GM12878 (cell line): ENCODE measurements at regions not wholly inside any gene's neighbourhood (a gene's known extent, or its start where the extent isn't known, plus 50 kb on each side); places are given as distances from the start of the nearest gene placed in this dataset.
A peak's percentile ranks its signal among the peaks of the same experiment; 100 is the strongest.

Experiments used
- ATAC-seq: fragments of 200-7000 bp; cut with Tn5 transposase; 3 replicates; pipeline ENCODE4 v1.9.1; 2020; ENCODE audit warnings: mild to moderate bottlenecking, moderate library complexity
- BruUV-seq: library from RNA; stranded (reverse); fragments of 400-500 nt; replicated peaks from 2 replicates; lab custom pipeline; 2021; lab: Mats Ljungman, UMichigan
- CTCF ChIA-PET: fragments of 300-600 bp; sonication (Branson Sonifier 250); formaldehyde crosslinking; extraction: SDS; loops from one replicate; lab custom pipeline; 2021; ENCODE audit warnings: inconsistent platforms; lab: Yijun Ruan, JAX
- POLR2A ChIA-PET: fragments of 350-600 bp; formaldehyde crosslinking; extraction: SDS; loops from one replicate; lab custom pipeline; 2021; ENCODE audit warnings: inconsistent platforms; lab: Charles Lee
- RAD21 ChIA-PET: fragments of 300-600 bp; sonication (Branson Sonifier 250); formaldehyde crosslinking; loops from one replicate; lab custom pipeline; 2023; ENCODE audit warnings: antibody characterized with exemption; ENCODE audit not compliant: unreplicated experiment; lab: Charles Lee
- SMC1A ChIA-PET: fragments of 300-600 bp; sonication (Branson Sonifier 250); formaldehyde crosslinking; loops from one replicate; lab custom pipeline; 2023; ENCODE audit not compliant: unreplicated experiment, uncharacterized antibody; lab: Charles Lee
- DNase-seq: peaks from one replicate; pipeline ENCODE4 v3.0.0-alpha.2; 2011; ENCODE audit warnings: low read depth, low spot score
- FAIRE-seq: peaks from 3 replicates; lab custom pipeline; 2011; peaks lifted over from hg19 to GRCh38; lab: Jason Lieb, UNC
- H2AFZ ChIP-seq: 2 replicates; pipeline ENCODE4 v1.6.0; 2011; ENCODE audit warnings: low read depth, low read length, control low read depth; ENCODE audit not compliant: control insufficient read depth
- H3K27ac ChIP-seq: 2 replicates; pipeline ENCODE4 v1.5.1; 2011; ENCODE audit warnings: control low read depth; ENCODE audit not compliant: control insufficient read depth, insufficient read depth
- H3K27me3 ChIP-seq, 2 experiments: replicated peaks in 1 of 2; 2 replicates each; pipeline versions ENCODE4 v1.6.0 to v1.6.1; 2011; ENCODE audit warnings: low read length in 1 of 2; ENCODE audit not compliant: control insufficient read depth in 2 of 2, insufficient read depth in 2 of 2
- H3K36me3 ChIP-seq, 2 experiments: 2 replicates each; pipeline ENCODE4 v1.5.1; 2011; ENCODE audit warnings: low read length in 1 of 2; ENCODE audit not compliant: control insufficient read depth in 2 of 2, insufficient read depth in 2 of 2
- H3K4me1 ChIP-seq: 2 replicates; pipeline ENCODE4 v1.6.1; 2011; ENCODE audit warnings: mild to moderate bottlenecking, low read length, moderate library complexity, mixed read lengths; ENCODE audit not compliant: control insufficient read depth, insufficient read depth
- H3K4me2 ChIP-seq: 2 replicates; pipeline ENCODE4 v1.6.0; 2011; ENCODE audit warnings: control low read depth; ENCODE audit not compliant: control insufficient read depth, insufficient read depth
- H3K4me3 ChIP-seq: fragments of 200-600 bp; sonication (generic); 2 replicates; pipeline ENCODE4 v1.5.1; 2016
- H3K79me2 ChIP-seq: 2 replicates; pipeline ENCODE4 v1.6.0; 2011; ENCODE audit warnings: low read length; ENCODE audit not compliant: control insufficient read depth, insufficient read depth
- H3K9ac ChIP-seq: 2 replicates; pipeline ENCODE4 v1.8.0; 2011; ENCODE audit warnings: low read length, control low read depth, mixed read lengths; ENCODE audit not compliant: control insufficient read depth, insufficient read depth
- H3K9me3 ChIP-seq: replicated peaks from 3 replicates; pipeline ENCODE4 v1.5.1; 2011; ENCODE audit warnings: mild to moderate bottlenecking, low read length; ENCODE audit not compliant: control insufficient read depth, insufficient read depth
- H4K20me1 ChIP-seq: 2 replicates; pipeline ENCODE4 v1.6.0; 2011; ENCODE audit not compliant: control insufficient read depth, insufficient read depth
- CBFB ChIP-seq: IDR thresholded peaks from 2 replicates; pipeline ENCODE4 v1.6.1; 2016; ENCODE audit warnings: antibody characterized with exemption, low read depth
- CBX5 ChIP-seq: sonication (generic); IDR thresholded peaks from 2 replicates; pipeline ENCODE4 v1.6.1; 2016; ENCODE audit warnings: low read depth, moderate library complexity, mild to moderate bottlenecking, inconsistent platforms
- ETV6 ChIP-seq, 2 experiments: fragments of 450-650 bp in 1 of 2; IDR thresholded peaks in 1 of 2; conservative IDR thresholded peaks in 1 of 2; 2 replicates each; pipeline ENCODE4 v1.6.1; 2014; ENCODE audit warnings: antibody characterized with exemption in 1 of 2, borderline replicate concordance in 1 of 2, low read depth in 1 of 2, mild to moderate bottlenecking in 1 of 2, moderate library complexity in 1 of 2
- RAD21 ChIP-seq: IDR thresholded peaks from 2 replicates; pipeline ENCODE4 v1.6.1; 2011; ENCODE audit warnings: mild to moderate bottlenecking, low read depth, low read length, moderate library complexity; ENCODE audit not compliant: insufficient read depth
- SPI1 ChIP-seq: IDR thresholded peaks from 2 replicates; pipeline ENCODE4 v1.6.1; 2011; ENCODE audit warnings: low read depth, mild to moderate bottlenecking, low read length, moderate library complexity, borderline replicate concordance; ENCODE audit not compliant: insufficient read depth
- SREBF1 ChIP-seq: IDR thresholded peaks from 2 replicates; pipeline ENCODE4 v1.6.1; 2012; ENCODE audit warnings: mild to moderate bottlenecking, low read length
- SREBF2 ChIP-seq: IDR thresholded peaks from 2 replicates; pipeline ENCODE4 v1.6.1; 2012; ENCODE audit warnings: mild to moderate bottlenecking, low read length
- SRF ChIP-seq, 2 experiments: IDR thresholded peaks; 2 replicates each; pipeline ENCODE4 v1.6.1; 2011; ENCODE audit warnings: low read depth in 2 of 2, low read length in 2 of 2, mild to moderate bottlenecking in 1 of 2, moderate library complexity in 1 of 2
- ZNF24 ChIP-seq: fragments of 450-650 bp; IDR thresholded peaks from 2 replicates; pipeline ENCODE4 v1.6.1; 2017; ENCODE audit warnings: antibody characterized with exemption, mild to moderate bottlenecking
- ZNF384 ChIP-seq: IDR thresholded peaks from 2 replicates; pipeline ENCODE4 v1.6.1; 2012; ENCODE audit warnings: low read depth, mild to moderate bottlenecking, low read length, improper control_type of control experiment, borderline replicate concordance
- ZNF622 ChIP-seq: fragments of 450-650 bp; IDR thresholded peaks from 2 replicates; pipeline ENCODE4 v1.6.1; 2017; ENCODE audit warnings: mild to moderate bottlenecking, inconsistent platforms
- WGBS: methylation state at CpG from one replicate; pipeline ENCODE4 v1.1.6; 2016; ENCODE audit warnings: low lambda C conversion rate; ENCODE audit not compliant: insufficient replicate concordance, insufficient coverage; ENCODE audit errors: missing lambda C conversion rate; 5-methylcytosine and 5-hydroxymethylcytosine counted together
- in situ Hi-C: fragments of 300-500 bp; cut with MboI; formaldehyde crosslinking; loops from 9 replicates; pipeline ENCODE4 v1.14.3; 2018; ENCODE audit warnings: mixed read lengths
- intact Hi-C: fragments of 100-400 bp; cut with micrococcal nuclease; formaldehyde crosslinking; loops from one replicate; pipeline ENCODE4 v1.14.2; 2022; ENCODE audit not compliant: unreplicated experiment
- TF ChIP-seq, protein P1 (sequence below): IDR thresholded peaks from 2 replicates; pipeline ENCODE4 v1.6.1; 2011; ENCODE audit warnings: low read depth, low read length, improper control_type of control experiment, borderline replicate concordance
- TF ChIP-seq, protein P2 (sequence below): IDR thresholded peaks from 2 replicates; pipeline ENCODE4 v1.6.1; 2012; ENCODE audit warnings: low read length, inconsistent platforms
- TF ChIP-seq, protein P3 (sequence below): IDR thresholded peaks from 2 replicates; pipeline ENCODE4 v1.6.1; 2011; ENCODE audit warnings: borderline replicate concordance, low read depth, mild to moderate bottlenecking, moderate library complexity, low read length; ENCODE audit not compliant: insufficient read depth, poor library complexity, severe bottlenecking

DNA sequence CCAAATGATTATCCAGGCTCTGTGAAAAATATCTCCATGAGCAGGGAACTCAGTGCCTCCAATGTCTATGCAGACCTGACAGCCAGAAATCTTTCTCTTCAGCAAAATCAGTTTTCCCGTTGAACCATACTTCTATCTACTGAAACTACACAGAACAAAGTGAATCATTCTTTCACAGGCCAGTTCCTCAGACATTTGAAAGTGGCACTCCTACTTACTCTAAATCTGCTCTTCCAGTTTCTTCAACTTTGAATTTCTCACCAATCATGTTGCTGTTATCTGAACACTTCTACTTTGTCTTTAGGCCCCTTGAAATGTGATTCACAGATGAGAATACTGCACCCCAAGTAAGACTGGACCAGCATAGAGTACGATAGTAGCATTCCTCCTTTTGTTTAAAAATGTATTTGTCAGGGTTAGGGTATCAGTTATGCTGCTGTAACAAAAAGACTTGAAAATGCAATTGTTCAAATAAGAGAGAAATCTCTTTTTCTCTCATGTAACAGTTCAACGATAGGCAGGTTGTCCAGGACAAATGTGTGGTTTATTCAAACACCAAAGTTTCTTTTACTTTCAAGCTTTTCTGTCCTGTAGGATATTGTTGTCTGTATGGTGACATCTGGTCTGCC is 210.6 kb upstream of the KLF3 start:
- Histone ChIP-seq H3K27ac (peak overlapping the region; percentile 85), H3K4me2 (peak overlapping the region; percentile 45; the same call in 1 of the 2 replicates), H3K36me3 (no peaks in the 10 kb centered on the region), H3K4me3 (no peak overlapping the region), H4K20me1 (no peaks in the 10 kb centered on the region), H2AFZ (no peak overlapping the region), H3K9ac (no peak overlapping the region), H3K79me2 (no peaks in the 10 kb centered on the region), H3K4me1 (peaks cover 41% of the 10 kb centered on the region), H3K9me3 (peaks cover 11% of the 10 kb centered on the region; the same call in 2 of the 3 replicates), H3K27me3 (no peaks in the 10 kb centered on the region)
- in situ Hi-C loops (no loop called here), intact Hi-C loops (no loop called here)
- DNase-seq (no peak), ATAC-seq (no peak), FAIRE-seq (no peak)
- TF ChIP-seq RAD21 (0 out of 2 replicates have a peak, but pooled peaks have one; percentile 1), ZNF24 (no peak), SPI1 (peak; percentile 30; the same call in 1 of the 2 replicates), ZNF384 (no peak), ZNF622 (no peak), CBFB (no peak), ETV6 (conservative IDR thresholded peaks at IDR 0.05 in 1 of 2, IDR thresholded peaks at IDR 0.05 in 1 of 2; ENCODE audit: borderline replicate concordance in 1 of 2, low read depth in 1 of 2) (0 out of 4 replicates have a peak, but pooled peaks of 1 of the 2 experiments have one; percentile 11), SREBF1 (no peak), SREBF2 (no peak), SRF (IDR thresholded peaks at IDR 0.05; ENCODE audit: low read depth in 2 of 2, low read length in 2 of 2) (no peak), CBX5 (peak; percentile 59; the same call in 1 of the 2 replicates)
- TF ChIP-seq, protein P1, sequence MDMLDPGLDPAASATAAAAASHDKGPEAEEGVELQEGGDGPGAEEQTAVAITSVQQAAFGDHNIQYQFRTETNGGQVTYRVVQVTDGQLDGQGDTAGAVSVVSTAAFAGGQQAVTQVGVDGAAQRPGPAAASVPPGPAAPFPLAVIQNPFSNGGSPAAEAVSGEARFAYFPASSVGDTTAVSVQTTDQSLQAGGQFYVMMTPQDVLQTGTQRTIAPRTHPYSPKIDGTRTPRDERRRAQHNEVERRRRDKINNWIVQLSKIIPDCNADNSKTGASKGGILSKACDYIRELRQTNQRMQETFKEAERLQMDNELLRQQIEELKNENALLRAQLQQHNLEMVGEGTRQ: no peak
- TF ChIP-seq, protein P2, sequence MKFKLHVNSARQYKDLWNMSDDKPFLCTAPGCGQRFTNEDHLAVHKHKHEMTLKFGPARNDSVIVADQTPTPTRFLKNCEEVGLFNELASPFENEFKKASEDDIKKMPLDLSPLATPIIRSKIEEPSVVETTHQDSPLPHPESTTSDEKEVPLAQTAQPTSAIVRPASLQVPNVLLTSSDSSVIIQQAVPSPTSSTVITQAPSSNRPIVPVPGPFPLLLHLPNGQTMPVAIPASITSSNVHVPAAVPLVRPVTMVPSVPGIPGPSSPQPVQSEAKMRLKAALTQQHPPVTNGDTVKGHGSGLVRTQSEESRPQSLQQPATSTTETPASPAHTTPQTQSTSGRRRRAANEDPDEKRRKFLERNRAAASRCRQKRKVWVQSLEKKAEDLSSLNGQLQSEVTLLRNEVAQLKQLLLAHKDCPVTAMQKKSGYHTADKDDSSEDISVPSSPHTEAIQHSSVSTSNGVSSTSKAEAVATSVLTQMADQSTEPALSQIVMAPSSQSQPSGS: peak; percentile 41
- TF ChIP-seq, protein P3, sequence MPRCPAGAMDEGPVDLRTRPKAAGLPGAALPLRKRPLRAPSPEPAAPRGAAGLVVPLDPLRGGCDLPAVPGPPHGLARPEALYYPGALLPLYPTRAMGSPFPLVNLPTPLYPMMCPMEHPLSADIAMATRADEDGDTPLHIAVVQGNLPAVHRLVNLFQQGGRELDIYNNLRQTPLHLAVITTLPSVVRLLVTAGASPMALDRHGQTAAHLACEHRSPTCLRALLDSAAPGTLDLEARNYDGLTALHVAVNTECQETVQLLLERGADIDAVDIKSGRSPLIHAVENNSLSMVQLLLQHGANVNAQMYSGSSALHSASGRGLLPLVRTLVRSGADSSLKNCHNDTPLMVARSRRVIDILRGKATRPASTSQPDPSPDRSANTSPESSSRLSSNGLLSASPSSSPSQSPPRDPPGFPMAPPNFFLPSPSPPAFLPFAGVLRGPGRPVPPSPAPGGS: no peak
- WGBS: 85% methylated on average over 3 of the region's 3 CpGs
- ChIA-PET RAD21 (no interaction called here), CTCF (interaction anchor here (0.6 to 1.6 kb wide), 4 partner anchors 32 to 326 kb away, joined by 3 read pairs; no protein-coding TSS in a partner anchor), SMC1A (interaction anchor here (1.6 to 2.0 kb wide), 3 partner anchors 12 to 222 kb away, joined by 4 to 6 read pairs (median 4); no protein-coding TSS in a partner anchor), POLR2A (interaction anchor here (0.6 kb wide), 1 partner anchor 201 kb away, joined by 7 read pairs; no protein-coding TSS in a partner anchor)
- no TSS peak for BruUV-seq
